PC-3 (cell line): ENCODE measurements at regions not wholly inside any gene's neighbourhood (a gene's known extent, or its start where the extent isn't known, plus 50 kb on each side); places are given as distances from the start of the nearest gene placed in this dataset.
"Not testable (repeated sequence)": the region's sequence is repeated elsewhere in the genome, so short reads cannot be mapped to it uniquely, and the experiment has no call there.

Experiments
- EZH2 ChIP-seq: fragments of 300-600 bp; sonication (generic); IDR thresholded peaks from one replicate; pipeline ENCODE4 v1.6.1; 2017; ENCODE audit warnings: antibody characterized with exemption, mild to moderate bottlenecking, low read length; ENCODE audit not compliant: unreplicated experiment
- TF ChIP-seq, protein P1 (sequence below): fragments of 300-600 bp; sonication (generic); conservative IDR thresholded peaks from 2 replicates; pipeline ENCODE4 v1.5.1; 2017; ENCODE audit warnings: antibody characterized with exemption, low read depth, mild to moderate bottlenecking, low read length

DNA sequence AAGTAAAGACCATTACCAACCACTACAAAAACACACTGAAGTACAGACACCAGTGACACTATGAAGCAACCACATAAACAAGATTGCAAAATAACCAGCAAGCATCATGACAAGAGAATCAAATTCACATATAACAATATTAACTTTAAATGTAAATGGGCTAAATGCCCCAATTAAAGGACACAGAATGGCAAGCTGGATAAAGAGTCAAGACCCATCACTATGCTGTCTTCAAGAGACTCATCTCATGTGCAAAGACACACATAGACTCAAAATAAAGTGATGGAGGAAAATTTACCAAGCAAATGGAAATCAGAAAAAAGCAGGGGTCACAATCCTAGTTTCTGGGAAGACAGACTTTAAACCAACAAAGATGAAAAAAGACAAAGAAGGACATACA, 215.3 kb upstream of the DMRTA1 start:
- TF ChIP-seq, protein P1, sequence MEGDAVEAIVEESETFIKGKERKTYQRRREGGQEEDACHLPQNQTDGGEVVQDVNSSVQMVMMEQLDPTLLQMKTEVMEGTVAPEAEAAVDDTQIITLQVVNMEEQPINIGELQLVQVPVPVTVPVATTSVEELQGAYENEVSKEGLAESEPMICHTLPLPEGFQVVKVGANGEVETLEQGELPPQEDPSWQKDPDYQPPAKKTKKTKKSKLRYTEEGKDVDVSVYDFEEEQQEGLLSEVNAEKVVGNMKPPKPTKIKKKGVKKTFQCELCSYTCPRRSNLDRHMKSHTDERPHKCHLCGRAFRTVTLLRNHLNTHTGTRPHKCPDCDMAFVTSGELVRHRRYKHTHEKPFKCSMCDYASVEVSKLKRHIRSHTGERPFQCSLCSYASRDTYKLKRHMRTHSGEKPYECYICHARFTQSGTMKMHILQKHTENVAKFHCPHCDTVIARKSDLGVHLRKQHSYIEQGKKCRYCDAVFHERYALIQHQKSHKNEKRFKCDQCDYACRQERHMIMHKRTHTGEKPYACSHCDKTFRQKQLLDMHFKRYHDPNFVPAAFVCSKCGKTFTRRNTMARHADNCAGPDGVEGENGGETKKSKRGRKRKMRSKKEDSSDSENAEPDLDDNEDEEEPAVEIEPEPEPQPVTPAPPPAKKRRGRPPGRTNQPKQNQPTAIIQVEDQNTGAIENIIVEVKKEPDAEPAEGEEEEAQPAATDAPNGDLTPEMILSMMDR: not testable (repeated sequence)
- not testable (repeated sequence) for TF ChIP-seq EZH2
